HG03565 (cell line): ENCODE measurements at regions not wholly inside any gene's neighbourhood (a gene's known extent, or its start where the extent isn't known, plus 50 kb on each side); places are given as distances from the start of the nearest gene placed in this dataset.

Source experiments
- ATAC-seq: cut with Tn5 transposase; IDR thresholded peaks from one replicate; pipeline ENCODE4 v1.9.1; 2021; ENCODE audit warnings: mild to moderate bottlenecking, moderate library complexity; ENCODE audit not compliant: unreplicated experiment

- ATAC-seq: no peak
Measured at GRCh38 chr13:80040196-80040980, 300.5 kb downstream of the SPRY2 start.

GRCh38 chr13:80039000-80039399, 301.9 kb downstream of the SPRY2 start:
- ATAC-seq: peak; percentile 59

- no peak for ATAC-seq
Measured at GRCh38 chr13:80038371-80038770, 302.6 kb downstream of the SPRY2 start.

GRCh38 chr13:80037505-80037888, 303.4 kb downstream of the SPRY2 start:
- peak; percentile 69 for ATAC-seq

GRCh38 chr13:80036845-80037504, 304.0 kb downstream of the SPRY2 start:
- peak; percentile 31 for ATAC-seq

GRCh38 chr13:80035096-80035495, 305.8 kb downstream of the SPRY2 start:
- ATAC-seq: no peak

- no peak for ATAC-seq
Measured at GRCh38 chr13:80033951-80034350, 307.0 kb downstream of the SPRY2 start.

GRCh38 chr13:80033286-80033685, 307.6 kb downstream of the SPRY2 start:
- no peak for ATAC-seq

- ATAC-seq: no peak
Measured at GRCh38 chr13:80030491-80030890, 310.4 kb downstream of the SPRY2 start.

- no peak for ATAC-seq
Measured at GRCh38 chr13:80029170-80029569, 311.8 kb downstream of the SPRY2 start.

GRCh38 chr13:80022146-80022545, 318.8 kb downstream of the SPRY2 start:
- ATAC-seq: no peak

GRCh38 chr13:80012251-80012650, 328.7 kb downstream of the SPRY2 start:
- ATAC-seq: peak; percentile 71

GRCh38 chr13:80011448-80012212, 329.3 kb downstream of the SPRY2 start:
- no peak for ATAC-seq

- no peak for ATAC-seq
Measured at GRCh38 chr13:80010846-80011245, 330.1 kb downstream of the SPRY2 start.

GRCh38 chr13:80010286-80010831, 330.6 kb downstream of the SPRY2 start:
- ATAC-seq: no peak

- no peak for ATAC-seq
Measured at GRCh38 chr13:80009760-80010159, 331.2 kb downstream of the SPRY2 start.

GRCh38 chr13:80006940-80007339, 334.0 kb downstream of the SPRY2 start:
- no peak for ATAC-seq

GRCh38 chr13:80001510-80001842, 339.4 kb downstream of the SPRY2 start:
- no peak for ATAC-seq

- no peak for ATAC-seq
Measured at GRCh38 chr13:80000684-80001509, 340.0 kb downstream of the SPRY2 start.

GRCh38 chr13:79999601-80000000, 341.3 kb downstream of the SPRY2 start:
- ATAC-seq: no peak
